Fibroblast of skin of left biceps (primary cell): ENCODE measurements at regions not wholly inside any gene's neighbourhood (a gene's known extent, or its start where the extent isn't known, plus 50 kb on each side); places are given as distances from the start of the nearest gene placed in this dataset.
A peak's percentile ranks its signal among the peaks of the same experiment; 100 is the strongest.

ENCODE experiments used
- DNase-seq, 2 experiments: peaks; one replicate each; pipeline ENCODE4 v3.0.0-alpha.2; 2013; ENCODE audit warnings: low read depth in 2 of 2

DNA sequence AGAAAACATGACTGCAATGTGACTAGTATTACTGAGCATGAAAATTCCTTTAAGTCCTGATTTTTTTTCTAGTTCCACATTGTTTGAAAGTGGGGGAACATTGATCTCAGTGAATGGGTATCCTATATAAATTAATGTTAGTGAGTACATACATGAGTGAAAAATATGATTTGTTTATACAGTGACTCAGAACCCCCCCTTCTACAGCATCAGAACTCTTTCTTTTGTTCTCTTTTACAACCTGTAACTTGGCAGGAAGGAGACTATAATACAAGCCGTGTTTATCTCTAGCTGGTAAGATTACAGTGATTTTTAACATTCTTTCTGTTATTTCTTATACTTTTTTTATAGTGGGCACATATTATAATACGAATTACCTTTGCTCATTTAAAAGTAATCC is 384.7 kb downstream of the PDCD6IP start:
- no peak for DNase-seq

DNA sequence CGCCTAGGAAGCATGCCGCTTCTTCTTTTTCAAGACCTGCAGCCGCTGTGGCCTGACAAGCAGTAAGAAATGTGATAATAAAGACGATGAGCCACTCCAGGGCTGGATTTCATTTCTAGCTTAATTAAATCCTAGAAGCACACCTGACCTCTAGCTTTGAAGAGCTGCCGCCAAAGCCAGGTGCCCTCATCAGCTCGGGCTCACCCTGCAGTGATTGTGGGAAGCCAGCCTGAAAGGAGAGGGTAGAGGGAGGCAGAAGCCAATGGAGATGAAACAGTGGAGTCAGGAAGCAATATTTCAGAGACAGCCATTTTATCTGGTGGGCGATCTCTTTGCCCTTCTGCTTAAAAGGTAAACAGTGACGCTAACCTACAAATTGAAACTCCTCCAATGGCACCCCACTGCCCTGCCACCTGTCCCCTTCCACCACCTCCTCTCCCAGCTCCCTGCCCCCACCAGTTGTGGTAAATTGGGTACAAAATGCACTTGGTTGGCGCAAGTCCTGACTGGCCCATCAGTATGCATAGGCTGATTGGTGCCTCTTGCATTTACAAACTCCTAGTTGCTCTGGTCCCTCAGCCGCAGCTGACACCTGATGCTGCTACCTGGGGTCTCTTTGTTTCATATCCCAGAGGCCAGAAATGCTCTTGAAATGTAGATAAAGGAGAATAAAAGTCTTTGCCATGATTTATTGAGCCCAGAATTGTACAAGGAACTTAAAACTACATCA is 385.3 kb downstream of the PDCD6IP start:
- no peak for DNase-seq

DNA sequence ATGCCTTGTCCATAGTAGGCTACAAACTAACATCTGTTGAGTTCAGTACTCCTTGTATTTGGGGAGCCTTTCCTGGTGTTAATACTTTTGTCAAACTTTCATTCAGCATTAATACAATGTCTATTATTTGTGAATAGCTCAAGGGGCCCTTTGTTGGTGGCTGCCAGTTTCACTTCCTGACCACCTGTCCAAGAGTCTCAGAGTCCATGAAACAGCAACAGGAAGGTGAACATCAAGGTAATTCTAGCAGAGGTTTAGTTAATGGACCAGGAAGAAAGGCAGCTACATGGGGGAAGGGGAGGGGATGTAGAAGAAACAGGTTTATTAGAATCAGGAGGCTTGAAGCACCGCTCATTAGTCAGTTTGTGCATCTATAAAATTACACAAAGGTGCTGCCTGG is 386.9 kb downstream of the PDCD6IP start:
- no peak for DNase-seq

DNA sequence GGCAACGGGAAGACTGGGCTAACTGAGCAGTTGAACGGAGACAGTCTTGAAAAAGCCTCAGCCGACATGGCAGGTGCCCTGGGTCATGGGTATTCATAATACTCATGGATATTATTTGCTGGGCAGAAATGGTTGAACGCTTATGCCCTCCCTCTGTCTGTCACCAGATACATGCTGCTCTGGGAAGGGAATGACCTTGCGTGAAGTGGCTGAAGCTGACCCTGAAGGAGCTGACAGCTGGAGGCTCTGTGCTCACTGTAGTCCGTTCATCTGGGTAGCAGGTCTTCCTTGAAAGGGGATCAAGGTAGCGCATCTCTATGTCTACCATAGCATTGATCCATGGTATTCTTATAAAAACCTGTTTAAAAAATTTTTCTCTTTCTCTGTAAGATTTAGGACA is 390.7 kb downstream of the PDCD6IP start:
- no peak for DNase-seq

DNA sequence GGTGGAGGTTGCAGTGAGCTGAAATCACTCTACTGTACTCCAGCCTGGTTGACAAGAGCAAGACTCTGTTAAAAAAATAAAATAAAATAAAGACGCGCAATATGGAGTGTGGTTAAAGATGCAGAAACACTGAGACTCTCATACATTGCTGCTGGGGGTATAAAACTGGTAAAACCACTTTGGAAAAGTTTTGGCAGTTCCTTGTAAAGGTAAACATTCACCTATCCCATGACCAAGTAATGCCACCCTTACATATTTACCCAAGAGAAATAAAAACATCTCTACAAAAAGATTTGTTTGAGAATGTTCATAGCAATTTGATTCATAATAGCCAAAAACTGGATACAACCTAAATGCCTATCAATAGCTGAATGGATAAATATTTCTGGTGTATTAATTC is 398.5 kb downstream of the PDCD6IP start:
- DNase-seq: no peak

DNA sequence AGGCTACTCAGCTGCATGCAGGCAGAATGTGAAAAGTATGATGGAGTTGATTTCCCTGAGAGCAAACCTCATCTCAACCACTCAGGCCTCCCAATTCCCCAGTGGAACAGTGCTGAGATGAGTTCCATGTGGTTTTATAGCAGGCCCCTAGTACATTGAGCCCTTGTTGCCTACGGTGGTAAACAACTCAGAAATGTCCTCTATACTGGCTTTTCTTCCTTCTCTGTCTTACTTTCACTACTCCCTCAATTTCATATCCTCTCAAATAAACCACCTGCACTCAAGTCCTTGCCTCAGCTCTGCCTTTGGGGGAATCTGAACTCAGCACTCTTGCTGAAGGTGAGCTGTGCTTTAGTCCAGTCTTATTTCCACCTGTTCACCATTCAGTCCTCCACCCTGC is 399.9 kb downstream of the PDCD6IP start:
- DNase-seq: no peak

DNA sequence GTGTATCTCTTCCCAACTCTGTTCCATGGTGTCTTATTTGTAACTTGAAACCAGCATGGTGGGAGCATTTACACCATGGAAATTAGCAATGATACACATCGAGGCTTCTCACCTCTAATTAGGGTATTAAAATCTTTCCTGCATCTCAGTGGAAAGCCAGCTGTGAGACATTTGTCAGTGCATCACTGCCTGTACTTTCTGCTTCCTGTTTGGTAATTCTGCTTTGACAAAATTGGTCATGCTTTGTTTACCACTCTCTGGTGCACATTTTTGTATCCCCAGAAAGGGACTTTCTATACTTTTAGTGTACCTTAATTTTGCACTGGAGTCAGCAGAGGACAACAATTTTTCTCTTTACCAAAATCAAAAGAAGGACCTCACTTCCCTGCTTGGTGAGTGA is 402.1 kb downstream of the PDCD6IP start:
- DNase-seq: no peak

DNA sequence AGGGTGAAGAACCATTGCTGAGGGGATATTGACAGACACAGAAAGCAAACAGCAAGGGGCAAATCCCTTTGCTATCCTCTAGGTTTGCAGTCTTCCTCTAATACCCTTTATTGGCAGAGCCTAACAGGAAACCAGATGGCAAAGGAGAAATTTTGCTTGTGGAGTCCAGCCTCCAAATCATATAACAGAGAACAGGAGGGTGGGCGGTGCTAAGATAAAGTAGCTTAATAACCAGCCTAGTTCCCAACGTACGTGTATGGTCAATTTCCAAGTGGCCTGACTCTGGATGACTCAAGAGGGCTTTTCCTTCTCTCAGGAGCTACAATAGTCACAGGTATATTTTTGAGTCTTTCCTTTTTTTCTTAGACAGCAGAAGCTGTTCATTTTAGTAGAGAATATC is 404.5 kb downstream of the PDCD6IP start:
- DNase-seq: no peak

DNA sequence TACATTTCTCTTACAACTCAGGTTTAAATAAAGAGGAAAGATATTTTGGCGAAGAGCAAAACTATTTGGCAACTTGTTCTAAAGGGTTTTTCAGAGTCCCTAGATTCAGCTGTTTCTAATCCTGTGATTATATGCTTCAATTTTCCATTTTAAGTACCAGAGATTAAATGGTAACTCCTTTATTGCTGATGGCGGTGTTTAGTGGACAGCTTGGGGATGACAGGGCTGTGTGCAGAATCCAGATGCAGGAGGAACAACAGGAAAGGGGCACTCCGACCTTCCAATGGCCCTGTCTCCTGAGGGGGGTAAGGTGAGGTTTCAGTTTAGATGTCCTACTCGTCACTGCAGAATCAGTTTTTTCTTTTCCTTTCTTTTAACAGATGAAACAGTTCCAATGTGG is 405.0 kb downstream of the PDCD6IP start:
- no peak for DNase-seq

DNA sequence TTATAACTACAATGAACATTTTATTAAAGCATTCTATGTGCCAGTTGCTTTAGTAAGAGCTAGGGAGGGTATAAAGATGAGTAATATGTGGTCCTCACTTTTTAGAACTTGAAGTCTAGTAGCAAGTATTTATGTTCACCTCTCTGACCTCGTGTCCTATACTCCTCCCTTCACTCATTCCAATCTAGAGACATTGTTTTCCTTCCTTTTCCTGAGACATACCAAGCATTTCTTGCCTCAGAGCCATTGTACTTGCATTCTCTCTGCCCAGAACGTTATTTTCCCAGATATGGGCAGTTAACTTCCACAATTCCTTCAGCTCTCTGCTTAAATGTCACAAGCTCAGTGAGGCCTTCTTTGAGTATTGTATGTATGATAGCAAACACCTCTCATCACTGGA is 408.6 kb downstream of the PDCD6IP start:
- peak in 1 of 2 experiments; percentile 31 for DNase-seq

DNA sequence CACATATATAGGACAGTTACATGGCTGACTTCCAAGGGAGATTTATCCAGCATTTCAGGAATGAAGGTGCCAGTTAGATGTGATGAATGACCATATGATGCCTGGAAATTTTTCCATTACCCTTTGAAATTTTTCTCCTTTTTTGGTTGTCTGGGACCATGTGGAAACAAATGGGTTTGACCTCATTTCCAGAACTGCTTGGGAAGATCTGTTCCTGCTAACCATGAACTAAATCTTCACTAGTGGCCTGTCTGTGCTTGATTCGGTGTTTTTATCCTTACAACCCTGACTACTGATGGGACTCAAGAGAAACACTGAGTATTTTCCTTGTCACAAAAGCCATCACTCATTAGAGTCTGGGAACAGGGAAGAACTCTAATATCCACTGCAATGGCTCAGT is 409.4 kb downstream of the PDCD6IP start:
- DNase-seq: peak in 1 of 2 experiments; percentile 46

DNA sequence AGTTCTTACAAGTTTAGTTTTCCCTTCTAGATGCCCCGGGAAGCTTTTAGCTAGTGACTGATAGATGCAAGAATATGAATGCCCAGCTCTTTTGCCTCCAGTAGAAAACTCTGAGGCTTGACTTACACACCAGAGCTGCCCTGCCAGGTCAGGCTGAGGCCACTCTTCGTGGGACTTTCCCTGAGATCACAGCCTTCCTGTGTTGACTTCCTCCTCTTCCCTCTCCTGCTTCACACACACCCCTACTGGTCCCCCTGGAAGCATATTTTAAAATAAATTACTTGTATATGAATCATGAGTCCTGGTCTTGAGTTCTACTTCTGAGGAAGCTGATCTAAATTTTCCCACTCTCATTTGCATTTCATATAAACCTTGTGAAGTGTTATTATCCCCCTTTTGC is 413.7 kb downstream of the PDCD6IP start:
- no peak for DNase-seq

DNA sequence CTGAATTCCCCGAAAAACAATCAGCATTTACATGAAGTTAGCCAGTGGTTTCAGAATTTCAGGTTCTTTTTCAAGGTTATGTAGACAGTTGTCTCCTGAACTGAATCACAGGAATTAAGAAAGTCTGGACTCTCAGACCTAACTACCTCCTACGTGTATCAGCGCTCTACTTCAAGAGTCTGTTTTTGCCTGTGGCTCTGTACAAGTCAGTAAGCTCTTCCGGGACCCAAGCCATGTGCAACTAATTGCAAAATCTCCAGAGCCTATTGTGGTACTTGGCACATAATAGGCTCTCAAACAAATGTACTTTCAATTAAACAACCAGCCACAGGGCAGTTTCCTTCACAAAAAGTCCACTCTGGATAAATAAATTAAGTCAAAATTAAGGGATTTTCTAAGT is 414.2 kb downstream of the PDCD6IP start:
- peak in 1 of 2 experiments; percentile 35 for DNase-seq

DNA sequence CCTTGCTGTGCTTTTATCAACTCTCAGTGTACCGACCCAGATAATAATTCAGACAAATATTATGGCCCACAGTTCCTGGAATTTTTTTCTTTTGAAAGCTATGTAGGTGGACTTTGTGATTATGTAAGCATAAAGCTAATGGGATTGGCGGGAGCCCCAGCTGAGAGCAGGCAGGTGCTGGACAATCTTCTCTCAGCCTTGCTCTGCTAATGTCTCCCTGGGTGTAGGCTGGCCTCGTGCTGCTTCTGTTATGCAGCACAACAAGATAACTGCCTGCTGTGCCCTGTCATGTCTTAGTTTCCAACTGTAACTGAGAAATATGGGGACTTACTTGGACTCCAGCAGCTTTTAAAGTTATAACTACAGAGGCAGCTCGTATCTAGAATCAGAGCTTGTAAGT is 415.0 kb downstream of the PDCD6IP start:
- no peak for DNase-seq

DNA sequence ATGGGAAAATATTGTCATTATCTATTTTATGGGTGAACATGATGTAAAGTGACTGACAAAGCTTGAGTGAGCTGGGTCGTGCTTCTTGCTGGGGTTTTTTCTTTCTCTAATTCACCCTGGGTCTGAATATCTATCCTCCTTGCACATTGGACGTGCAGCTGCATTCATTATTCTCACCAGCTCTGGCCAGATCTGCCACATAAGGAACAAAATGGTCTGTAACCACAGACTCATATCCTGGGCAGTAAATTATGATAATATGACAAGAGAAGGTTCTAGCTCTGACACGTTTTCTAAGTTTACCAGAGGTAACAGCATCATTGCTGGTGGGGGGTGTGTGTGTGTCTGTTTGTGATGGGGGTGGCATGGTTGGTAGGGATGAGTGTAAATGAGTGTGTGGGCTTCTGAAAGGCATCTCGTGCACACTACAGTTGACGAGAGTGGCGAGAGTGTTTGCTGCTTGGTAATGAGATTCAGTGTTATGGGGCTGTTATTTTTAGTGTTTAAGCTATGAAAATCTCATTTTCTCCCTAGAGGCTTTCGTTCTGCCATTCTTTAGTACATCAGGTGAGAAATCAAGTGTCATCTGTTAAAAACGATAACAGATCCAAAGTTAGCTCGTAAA is 418.4 kb downstream of the PDCD6IP start:
- no peak for DNase-seq

DNA sequence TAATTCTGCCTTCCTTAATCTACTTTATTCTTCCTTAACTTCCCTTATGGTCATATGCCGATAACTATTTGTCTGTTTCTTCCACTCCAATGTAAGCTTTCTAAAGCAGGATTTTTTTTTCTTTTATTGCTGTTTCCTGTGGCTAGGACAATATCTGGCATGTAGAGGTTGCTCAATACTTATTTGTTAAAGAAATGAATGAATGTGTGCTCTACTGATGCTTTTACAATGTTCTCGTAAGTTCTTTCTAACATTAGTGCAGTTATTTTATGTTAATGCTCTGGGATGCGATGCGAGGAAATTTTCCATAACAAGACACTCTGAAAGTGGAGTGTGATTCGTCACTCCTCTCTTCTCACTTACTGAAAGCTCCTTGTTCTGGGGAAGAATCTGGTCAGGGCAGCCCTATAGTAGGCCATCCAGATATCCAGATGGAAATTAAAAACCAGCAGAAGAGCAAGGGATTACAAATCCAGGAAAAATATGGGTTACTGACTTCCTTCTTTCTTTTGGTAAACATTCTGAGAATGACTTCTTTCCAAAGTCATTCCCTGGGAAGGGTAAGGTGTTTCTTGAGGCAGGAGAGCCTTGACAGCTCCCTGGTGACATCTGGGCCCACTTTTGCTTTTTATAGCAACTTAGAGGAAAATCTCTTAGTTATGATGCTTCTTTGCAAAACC is 420.4 kb downstream of the PDCD6IP start:
- DNase-seq: no peak

DNA sequence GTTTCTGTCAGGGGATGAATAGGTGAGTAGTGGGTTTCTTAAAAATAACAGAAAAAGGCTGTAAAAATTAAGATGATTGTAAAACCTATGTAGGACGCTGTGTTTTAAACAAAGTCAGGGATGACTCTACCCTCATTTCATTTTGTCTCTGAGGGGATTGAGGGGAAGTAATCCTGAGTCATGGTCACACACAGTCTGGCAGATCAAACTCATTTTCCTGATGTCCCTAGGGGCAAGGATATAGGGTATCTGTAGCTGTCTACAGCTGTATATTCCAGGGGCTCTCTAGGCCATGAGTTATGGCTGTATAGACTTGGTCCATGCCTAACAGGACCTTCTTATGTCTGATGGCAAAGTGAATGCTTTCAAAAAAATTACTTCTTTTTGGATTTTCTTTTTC is 421.1 kb downstream of the PDCD6IP start:
- no peak for DNase-seq

DNA sequence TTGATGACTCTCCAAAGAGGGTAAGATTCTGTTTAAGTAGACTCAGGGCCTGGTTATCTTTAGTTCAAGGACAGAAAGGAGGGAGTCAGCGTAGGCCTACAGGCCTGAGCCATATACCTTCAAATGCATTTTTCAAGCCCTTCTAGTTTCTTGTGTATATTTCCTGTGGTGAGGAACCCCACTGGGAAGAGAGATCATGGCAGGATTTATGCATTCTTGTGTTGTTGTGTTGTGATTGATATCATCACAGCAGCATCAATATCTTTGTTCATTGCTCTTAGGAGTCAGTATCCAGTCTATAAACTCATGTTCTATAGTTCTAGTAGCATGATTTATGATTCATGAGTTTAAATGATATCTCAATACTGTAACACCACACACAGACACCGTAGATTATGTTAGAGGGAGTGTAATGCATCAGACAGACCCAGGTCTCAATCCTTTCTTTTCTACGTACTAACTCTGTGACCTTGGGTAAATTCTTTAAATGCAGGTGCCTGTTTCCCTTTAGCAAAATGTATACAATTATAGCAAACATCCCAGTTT is 427.5 kb downstream of the PDCD6IP start:
- DNase-seq: no peak

DNA sequence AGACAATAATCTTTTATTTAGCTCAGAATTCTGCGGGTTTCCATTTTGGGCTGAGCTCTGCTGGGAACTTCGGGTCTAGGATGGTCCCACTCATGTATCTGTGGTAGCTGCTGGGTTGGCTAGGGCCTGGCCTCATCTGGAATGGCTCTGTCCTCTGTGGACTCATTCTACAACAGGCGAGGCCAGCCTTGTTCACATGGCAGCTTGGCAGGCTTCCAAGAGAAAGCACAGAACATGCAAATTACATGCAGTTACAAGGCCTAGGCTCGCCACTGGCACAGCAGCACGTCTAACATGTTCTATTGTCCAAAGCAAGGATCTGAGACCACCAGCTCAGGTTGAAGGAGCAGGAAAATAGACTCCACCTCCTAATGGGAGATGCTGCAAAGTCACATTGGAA is 431.4 kb downstream of the PDCD6IP start:
- no peak for DNase-seq

DNA sequence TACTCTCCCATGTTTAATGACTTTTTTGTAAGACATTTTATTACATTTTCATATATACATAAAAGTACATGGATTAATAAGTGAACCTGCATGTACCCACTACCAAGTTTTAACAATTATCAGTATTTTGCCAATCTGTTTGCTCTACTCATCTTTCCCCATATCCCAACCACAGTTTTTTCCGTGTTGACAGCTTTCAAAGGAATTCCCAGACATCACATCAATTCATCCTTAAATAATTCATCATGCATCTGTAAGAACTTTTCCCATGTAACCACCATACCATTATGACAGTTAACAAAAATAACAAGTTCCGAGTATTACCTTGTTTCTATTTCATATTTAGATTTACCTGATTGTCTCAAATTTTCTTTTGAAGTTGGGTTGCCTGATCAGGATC is 436.7 kb downstream of the PDCD6IP start:
- no peak for DNase-seq

DNA sequence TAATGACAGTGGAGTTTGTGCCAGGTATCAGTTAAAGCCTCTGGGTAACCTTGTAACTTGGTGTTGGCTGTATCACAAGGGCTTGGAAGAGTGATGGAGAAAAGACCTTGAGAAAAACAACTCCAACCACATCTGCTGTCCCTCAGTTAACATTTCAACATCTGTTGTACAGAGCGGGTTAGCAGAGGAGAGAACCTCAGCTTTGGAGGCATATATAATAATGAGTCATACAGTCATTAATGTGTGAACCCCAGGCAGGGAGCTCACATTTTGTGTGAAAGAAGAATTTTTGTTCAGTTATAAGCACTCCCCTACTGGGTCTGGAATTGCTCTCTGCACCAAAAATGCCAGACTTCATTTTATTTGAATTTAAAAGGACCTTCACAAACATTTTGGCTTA is 439.5 kb downstream of the PDCD6IP start:
- DNase-seq: peak; percentile 67 to 71

DNA sequence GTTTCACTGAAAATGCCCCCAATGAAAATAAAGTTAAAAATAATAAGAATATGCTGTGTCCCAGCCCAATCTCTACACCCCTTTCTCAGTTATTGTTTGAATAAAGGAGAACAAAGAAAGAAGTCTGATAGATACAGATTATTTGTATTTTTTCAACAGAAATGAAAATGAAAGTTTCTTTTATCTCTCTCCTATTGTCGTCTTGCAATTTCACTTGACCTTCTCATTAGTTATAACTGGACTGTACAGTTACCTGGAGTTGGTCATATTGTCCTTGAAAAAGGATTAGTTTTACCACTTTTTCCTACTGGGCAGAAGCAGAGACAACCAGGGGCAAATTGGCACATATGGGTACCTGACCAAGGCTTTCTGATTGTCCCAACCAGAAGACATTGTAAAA is 440.0 kb downstream of the PDCD6IP start:
- DNase-seq: no peak

DNA sequence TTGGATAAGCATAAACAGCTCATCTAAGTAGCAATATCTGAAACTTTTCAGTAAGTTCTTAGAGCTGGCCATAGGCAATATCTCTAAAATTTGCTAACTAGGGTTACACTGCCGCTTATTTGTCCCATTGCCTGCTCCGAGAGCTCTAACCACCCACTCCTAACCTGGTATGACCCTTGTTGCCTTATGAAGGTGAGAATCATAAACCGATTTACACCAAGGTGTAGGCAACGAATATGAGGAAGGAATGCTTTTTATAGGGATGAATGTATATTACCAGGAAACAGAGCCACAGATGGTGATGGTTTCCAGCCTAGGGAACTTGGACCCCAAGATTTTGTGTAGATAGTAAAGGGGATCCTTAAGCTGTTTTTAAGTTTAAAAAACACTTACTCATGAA is 440.9 kb downstream of the PDCD6IP start:
- no peak for DNase-seq
